OCI-LY7 (cell line): ENCODE measurements at regions not wholly inside any gene's neighbourhood (a gene's known extent, or its start where the extent isn't known, plus 50 kb on each side); places are given as distances from the start of the nearest gene placed in this dataset.

ENCODE experiments used
- EZH2phosphoT487 ChIP-seq: fragments of 200-600 bp; sonication (generic); IDR thresholded peaks from 2 replicates; pipeline ENCODE4 v1.6.1; 2018; ENCODE audit warnings: low read depth, borderline replicate concordance, mild to moderate bottlenecking, mixed run types, antibody characterized with exemption, low read length, moderate library complexity, mixed read lengths
- TF ChIP-seq, protein P1 (sequence below): fragments of 200-600 bp; sonication (generic); conservative IDR thresholded peaks from 2 replicates; pipeline ENCODE4 v1.5.1; 2014; ENCODE audit warnings: mild to moderate bottlenecking, antibody characterized with exemption, low read length, moderate library complexity, mixed read lengths

DNA sequence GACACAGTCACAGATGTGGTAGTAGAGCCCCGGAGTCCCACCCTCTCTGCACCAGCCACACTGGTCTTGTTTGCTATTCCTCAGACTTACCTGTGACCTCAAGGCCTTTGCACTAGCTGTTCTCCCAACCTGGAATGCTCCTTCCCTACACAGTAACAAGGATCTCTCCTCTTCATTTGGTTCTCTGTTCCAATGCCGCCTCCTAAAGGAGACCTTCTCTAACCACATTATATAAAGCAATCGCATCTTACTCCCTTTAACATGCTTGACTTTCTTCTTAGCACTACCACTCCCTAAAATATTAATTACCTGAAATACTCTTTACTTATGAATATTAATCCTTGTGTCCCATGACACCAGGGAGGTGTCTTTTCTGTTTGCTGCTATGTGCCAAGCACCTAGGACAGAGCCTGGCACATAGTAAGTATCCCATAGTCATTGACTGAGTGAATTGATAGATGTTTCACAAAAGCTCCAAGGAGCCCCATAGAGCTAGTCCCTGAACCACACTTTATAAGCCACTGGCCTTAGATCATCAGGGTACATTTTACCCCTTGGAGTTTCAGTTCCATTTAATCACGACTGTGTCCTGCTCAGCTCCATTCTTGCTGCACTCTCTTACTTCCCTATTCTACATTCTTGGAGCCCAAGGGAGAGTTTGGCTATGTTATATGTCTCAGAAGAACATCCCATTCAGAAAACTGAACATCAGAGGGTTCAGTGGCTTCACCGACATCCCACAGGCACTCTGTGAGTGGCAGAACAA, 312.7 kb downstream of the RAB28 start:
- TF ChIP-seq, protein P1, sequence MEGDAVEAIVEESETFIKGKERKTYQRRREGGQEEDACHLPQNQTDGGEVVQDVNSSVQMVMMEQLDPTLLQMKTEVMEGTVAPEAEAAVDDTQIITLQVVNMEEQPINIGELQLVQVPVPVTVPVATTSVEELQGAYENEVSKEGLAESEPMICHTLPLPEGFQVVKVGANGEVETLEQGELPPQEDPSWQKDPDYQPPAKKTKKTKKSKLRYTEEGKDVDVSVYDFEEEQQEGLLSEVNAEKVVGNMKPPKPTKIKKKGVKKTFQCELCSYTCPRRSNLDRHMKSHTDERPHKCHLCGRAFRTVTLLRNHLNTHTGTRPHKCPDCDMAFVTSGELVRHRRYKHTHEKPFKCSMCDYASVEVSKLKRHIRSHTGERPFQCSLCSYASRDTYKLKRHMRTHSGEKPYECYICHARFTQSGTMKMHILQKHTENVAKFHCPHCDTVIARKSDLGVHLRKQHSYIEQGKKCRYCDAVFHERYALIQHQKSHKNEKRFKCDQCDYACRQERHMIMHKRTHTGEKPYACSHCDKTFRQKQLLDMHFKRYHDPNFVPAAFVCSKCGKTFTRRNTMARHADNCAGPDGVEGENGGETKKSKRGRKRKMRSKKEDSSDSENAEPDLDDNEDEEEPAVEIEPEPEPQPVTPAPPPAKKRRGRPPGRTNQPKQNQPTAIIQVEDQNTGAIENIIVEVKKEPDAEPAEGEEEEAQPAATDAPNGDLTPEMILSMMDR: no peak
- no peak for TF ChIP-seq EZH2phosphoT487
